ENCODE measurements at regions not wholly inside any gene's neighbourhood (a gene's known extent, or its start where the extent isn't known, plus 50 kb on each side); places are given as distances from the start of the nearest gene placed in this dataset.

- DNase-seq (ENCODE audit: low read depth in 2 of 2): no peak
Observed at GRCh38 chr5:74226716-74227485, 413.6 kb downstream of the ENC1 start.

- DNase-seq (ENCODE audit: low read depth in 2 of 2): no peak
Observed at GRCh38 chr5:74225587-74225986, 414.9 kb downstream of the ENC1 start.

- DNase-seq (ENCODE audit: low read depth in 2 of 2): no peak
Observed at GRCh38 chr5:74224331-74224730, 416.2 kb downstream of the ENC1 start.

GRCh38 chr5:74222806-74223205 is 417.7 kb downstream of the ENC1 start:
- DNase-seq (ENCODE audit: low read depth in 2 of 2): no peak

GRCh38 chr5:74221413-74221812 is 419.1 kb downstream of the ENC1 start:
- DNase-seq (ENCODE audit: low read depth in 2 of 2): no peak

GRCh38 chr5:74216012-74216411 is 424.5 kb downstream of the ENC1 start:
- no peak for DNase-seq (ENCODE audit: low read depth in 2 of 2)

GRCh38 chr5:74212336-74212735 is 428.2 kb downstream of the ENC1 start:
- DNase-seq (ENCODE audit: low read depth in 2 of 2): no peak

- no peak for DNase-seq (ENCODE audit: low read depth in 2 of 2)
Observed at GRCh38 chr5:74209571-74209970, 431.0 kb downstream of the ENC1 start.

GRCh38 chr5:74206579-74207550 is 433.7 kb downstream of the ENC1 start:
- DNase-seq (ENCODE audit: low read depth in 2 of 2): no peak

- DNase-seq (ENCODE audit: low read depth in 2 of 2): no peak
Observed at GRCh38 chr5:74205767-74206578, 434.6 kb downstream of the ENC1 start.

- no peak for DNase-seq (ENCODE audit: low read depth in 2 of 2)
Observed at GRCh38 chr5:74201334-74202081, 439.0 kb downstream of the ENC1 start.

- no peak for DNase-seq (ENCODE audit: low read depth in 2 of 2)
Observed at GRCh38 chr5:74200560-74200959, 440.0 kb downstream of the ENC1 start.

GRCh38 chr5:74199436-74200210 is 440.9 kb downstream of the ENC1 start:
- DNase-seq (ENCODE audit: low read depth in 2 of 2): no peak

- DNase-seq (ENCODE audit: low read depth in 2 of 2): peak in 1 of 2 donors; percentile 13
Observed at GRCh38 chr5:74199005-74199404, 441.5 kb downstream of the ENC1 start.

- no peak for DNase-seq (ENCODE audit: low read depth in 2 of 2)
Observed at GRCh38 chr5:74198156-74198555, 442.4 kb downstream of the ENC1 start.

- DNase-seq (ENCODE audit: low read depth in 2 of 2): no peak
Observed at GRCh38 chr5:74196233-74196632, 444.3 kb downstream of the ENC1 start.

- DNase-seq (ENCODE audit: low read depth in 2 of 2): no peak
Observed at GRCh38 chr5:74194196-74194595, 446.3 kb downstream of the ENC1 start.

- no peak for DNase-seq (ENCODE audit: low read depth in 2 of 2)
Observed at GRCh38 chr5:74192606-74193299, 447.8 kb downstream of the ENC1 start.

GRCh38 chr5:74188351-74189105 is 452.0 kb downstream of the ENC1 start:
- no peak for DNase-seq (ENCODE audit: low read depth in 2 of 2)

All from stimulated activated CD8-positive, alpha-beta memory T cell treated with anti-CD3 and anti-CD28 coated beads, Interleukin-2, amount 100 ng/mL, for 48 hours (primary cell).